ENCODE measurements at regions not wholly inside any gene's neighbourhood (a gene's known extent, or its start where the extent isn't known, plus 50 kb on each side); places are given as distances from the start of the nearest gene placed in this dataset.

DNA sequence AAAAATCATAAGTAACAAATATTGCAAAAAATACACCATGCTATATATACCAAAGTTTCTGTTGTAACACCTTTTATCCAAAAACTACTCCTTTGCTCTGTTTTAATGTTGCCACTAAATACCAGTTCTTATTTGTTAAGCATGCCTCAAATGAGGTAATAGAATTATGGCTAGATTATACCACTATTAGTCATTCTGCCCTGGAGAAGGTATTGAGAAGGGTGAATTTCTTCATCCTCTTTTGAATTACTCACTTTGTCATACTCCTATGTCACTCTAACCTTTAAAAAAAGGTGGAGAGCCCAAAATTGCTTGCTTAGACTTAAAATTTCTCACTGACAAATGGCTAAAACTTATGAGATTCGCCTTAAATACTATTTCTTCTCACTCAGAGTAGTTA, 750.9 kb downstream of the MAT2B start:
- Mint-ChIP-seq H3K27ac (no peak overlapping the region), H3K9me3 (peaks cover 7% of the 10 kb centered on the region), H3K4me3 (no peak overlapping the region), H3K36me3 (no peaks in the 10 kb centered on the region), H3K27me3 (ENCODE audit: low read depth) (no peaks in the 10 kb centered on the region), H3K4me1 (peaks cover 25% of the 10 kb centered on the region)
- DNase-seq (ENCODE audit: low spot score) = no peak
- ChIA-PET CTCF (interaction anchor here (1.5 kb wide), 1 partner anchor 8 kb away, joined by 4 read pairs; no protein-coding TSS in a partner anchor), POLR2A (no interaction called here)
- TF ChIP-seq ZNF423 (CRISPR knock-in tag; IDR thresholded peaks at IDR 0.05) (no peak), JAZF1 (CRISPR knock-in tag; IDR thresholded peaks at IDR 0.05) (no peak), TEAD1 (CRISPR knock-in tag; IDR thresholded peaks at IDR 0.05) (no peak), TP53 (CRISPR knock-in tag; IDR thresholded peaks at IDR 0.05) (no peak), RORB (CRISPR knock-in tag; IDR thresholded peaks at IDR 0.05) (no peak), ZNF263 (CRISPR knock-in tag; IDR thresholded peaks at IDR 0.05; ENCODE audit: low read depth) (no peak), ZNF219 (CRISPR knock-in tag; IDR thresholded peaks at IDR 0.05; ENCODE audit: borderline replicate concordance) (no peak), NR3C1 (CRISPR knock-in tag; conservative IDR thresholded peaks at IDR 0.05; ENCODE audit: low read depth) (no peak)
- TF ChIP-seq, protein P1, sequence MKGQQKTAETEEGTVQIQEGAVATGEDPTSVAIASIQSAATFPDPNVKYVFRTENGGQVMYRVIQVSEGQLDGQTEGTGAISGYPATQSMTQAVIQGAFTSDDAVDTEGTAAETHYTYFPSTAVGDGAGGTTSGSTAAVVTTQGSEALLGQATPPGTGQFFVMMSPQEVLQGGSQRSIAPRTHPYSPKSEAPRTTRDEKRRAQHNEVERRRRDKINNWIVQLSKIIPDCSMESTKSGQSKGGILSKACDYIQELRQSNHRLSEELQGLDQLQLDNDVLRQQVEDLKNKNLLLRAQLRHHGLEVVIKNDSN (CRISPR knock-in tag; IDR thresholded peaks at IDR 0.05) = no peak
- TF ChIP-seq, protein P2, sequence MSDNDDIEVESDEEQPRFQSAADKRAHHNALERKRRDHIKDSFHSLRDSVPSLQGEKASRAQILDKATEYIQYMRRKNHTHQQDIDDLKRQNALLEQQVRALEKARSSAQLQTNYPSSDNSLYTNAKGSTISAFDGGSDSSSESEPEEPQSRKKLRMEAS (CRISPR knock-in tag; IDR thresholded peaks at IDR 0.05) = no peak
- TF ChIP-seq, protein P3, sequence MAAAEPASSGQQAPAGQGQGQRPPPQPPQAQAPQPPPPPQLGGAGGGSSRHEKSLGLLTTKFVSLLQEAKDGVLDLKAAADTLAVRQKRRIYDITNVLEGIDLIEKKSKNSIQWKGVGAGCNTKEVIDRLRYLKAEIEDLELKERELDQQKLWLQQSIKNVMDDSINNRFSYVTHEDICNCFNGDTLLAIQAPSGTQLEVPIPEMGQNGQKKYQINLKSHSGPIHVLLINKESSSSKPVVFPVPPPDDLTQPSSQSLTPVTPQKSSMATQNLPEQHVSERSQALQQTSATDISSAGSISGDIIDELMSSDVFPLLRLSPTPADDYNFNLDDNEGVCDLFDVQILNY (CRISPR knock-in tag; IDR thresholded peaks at IDR 0.05) = no peak
- TF ChIP-seq, protein P4, sequence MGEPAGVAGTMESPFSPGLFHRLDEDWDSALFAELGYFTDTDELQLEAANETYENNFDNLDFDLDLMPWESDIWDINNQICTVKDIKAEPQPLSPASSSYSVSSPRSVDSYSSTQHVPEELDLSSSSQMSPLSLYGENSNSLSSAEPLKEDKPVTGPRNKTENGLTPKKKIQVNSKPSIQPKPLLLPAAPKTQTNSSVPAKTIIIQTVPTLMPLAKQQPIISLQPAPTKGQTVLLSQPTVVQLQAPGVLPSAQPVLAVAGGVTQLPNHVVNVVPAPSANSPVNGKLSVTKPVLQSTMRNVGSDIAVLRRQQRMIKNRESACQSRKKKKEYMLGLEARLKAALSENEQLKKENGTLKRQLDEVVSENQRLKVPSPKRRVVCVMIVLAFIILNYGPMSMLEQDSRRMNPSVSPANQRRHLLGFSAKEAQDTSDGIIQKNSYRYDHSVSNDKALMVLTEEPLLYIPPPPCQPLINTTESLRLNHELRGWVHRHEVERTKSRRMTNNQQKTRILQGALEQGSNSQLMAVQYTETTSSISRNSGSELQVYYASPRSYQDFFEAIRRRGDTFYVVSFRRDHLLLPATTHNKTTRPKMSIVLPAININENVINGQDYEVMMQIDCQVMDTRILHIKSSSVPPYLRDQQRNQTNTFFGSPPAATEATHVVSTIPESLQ (CRISPR knock-in tag; IDR thresholded peaks at IDR 0.05) = no peak
- TF ChIP-seq, protein P5, sequence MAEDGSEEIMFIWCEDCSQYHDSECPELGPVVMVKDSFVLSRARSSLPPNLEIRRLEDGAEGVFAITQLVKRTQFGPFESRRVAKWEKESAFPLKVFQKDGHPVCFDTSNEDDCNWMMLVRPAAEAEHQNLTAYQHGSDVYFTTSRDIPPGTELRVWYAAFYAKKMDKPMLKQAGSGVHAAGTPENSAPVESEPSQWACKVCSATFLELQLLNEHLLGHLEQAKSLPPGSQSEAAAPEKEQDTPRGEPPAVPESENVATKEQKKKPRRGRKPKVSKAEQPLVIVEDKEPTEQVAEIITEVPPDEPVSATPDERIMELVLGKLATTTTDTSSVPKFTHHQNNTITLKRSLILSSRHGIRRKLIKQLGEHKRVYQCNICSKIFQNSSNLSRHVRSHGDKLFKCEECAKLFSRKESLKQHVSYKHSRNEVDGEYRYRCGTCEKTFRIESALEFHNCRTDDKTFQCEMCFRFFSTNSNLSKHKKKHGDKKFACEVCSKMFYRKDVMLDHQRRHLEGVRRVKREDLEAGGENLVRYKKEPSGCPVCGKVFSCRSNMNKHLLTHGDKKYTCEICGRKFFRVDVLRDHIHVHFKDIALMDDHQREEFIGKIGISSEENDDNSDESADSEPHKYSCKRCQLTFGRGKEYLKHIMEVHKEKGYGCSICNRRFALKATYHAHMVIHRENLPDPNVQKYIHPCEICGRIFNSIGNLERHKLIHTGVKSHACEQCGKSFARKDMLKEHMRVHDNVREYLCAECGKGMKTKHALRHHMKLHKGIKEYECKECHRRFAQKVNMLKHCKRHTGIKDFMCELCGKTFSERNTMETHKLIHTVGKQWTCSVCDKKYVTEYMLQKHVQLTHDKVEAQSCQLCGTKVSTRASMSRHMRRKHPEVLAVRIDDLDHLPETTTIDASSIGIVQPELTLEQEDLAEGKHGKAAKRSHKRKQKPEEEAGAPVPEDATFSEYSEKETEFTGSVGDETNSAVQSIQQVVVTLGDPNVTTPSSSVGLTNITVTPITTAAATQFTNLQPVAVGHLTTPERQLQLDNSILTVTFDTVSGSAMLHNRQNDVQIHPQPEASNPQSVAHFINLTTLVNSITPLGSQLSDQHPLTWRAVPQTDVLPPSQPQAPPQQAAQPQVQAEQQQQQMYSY (CRISPR knock-in tag; IDR thresholded peaks at IDR 0.05) = no peak
- TF ChIP-seq, protein P6, sequence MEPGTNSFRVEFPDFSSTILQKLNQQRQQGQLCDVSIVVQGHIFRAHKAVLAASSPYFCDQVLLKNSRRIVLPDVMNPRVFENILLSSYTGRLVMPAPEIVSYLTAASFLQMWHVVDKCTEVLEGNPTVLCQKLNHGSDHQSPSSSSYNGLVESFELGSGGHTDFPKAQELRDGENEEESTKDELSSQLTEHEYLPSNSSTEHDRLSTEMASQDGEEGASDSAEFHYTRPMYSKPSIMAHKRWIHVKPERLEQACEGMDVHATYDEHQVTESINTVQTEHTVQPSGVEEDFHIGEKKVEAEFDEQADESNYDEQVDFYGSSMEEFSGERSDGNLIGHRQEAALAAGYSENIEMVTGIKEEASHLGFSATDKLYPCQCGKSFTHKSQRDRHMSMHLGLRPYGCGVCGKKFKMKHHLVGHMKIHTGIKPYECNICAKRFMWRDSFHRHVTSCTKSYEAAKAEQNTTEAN (CRISPR knock-in tag; IDR thresholded peaks at IDR 0.05) = no peak
- TF ChIP-seq, protein P7, sequence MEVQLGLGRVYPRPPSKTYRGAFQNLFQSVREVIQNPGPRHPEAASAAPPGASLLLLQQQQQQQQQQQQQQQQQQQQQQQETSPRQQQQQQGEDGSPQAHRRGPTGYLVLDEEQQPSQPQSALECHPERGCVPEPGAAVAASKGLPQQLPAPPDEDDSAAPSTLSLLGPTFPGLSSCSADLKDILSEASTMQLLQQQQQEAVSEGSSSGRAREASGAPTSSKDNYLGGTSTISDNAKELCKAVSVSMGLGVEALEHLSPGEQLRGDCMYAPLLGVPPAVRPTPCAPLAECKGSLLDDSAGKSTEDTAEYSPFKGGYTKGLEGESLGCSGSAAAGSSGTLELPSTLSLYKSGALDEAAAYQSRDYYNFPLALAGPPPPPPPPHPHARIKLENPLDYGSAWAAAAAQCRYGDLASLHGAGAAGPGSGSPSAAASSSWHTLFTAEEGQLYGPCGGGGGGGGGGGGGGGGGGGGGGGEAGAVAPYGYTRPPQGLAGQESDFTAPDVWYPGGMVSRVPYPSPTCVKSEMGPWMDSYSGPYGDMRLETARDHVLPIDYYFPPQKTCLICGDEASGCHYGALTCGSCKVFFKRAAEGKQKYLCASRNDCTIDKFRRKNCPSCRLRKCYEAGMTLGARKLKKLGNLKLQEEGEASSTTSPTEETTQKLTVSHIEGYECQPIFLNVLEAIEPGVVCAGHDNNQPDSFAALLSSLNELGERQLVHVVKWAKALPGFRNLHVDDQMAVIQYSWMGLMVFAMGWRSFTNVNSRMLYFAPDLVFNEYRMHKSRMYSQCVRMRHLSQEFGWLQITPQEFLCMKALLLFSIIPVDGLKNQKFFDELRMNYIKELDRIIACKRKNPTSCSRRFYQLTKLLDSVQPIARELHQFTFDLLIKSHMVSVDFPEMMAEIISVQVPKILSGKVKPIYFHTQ (CRISPR knock-in tag; IDR thresholded peaks at IDR 0.05) = no peak
- ATAC-seq = no peak
